AG04450 (cell line): ENCODE measurements at regions not wholly inside any gene's neighbourhood (a gene's known extent, or its start where the extent isn't known, plus 50 kb on each side); places are given as distances from the start of the nearest gene placed in this dataset.
"Not testable (repeated sequence)": the region's sequence is repeated elsewhere in the genome, so short reads cannot be mapped to it uniquely, and the experiment has no call there.

Experiments used
- CTCF ChIA-PET: fragments of 300-600, 350-600 bp; formaldehyde crosslinking; extraction: SDS; loops from one replicate; lab custom pipeline; 2022; ENCODE audit warnings: antibody characterized with exemption, inconsistent platforms; lab: Charles Lee
- POLR2A ChIA-PET: fragments of 350-600 bp; formaldehyde crosslinking; extraction: SDS; loops from one replicate; lab custom pipeline; 2021; ENCODE audit warnings: antibody characterized with exemption, inconsistent platforms; lab: Yijun Ruan, JAX
- DNase-seq: peaks from one replicate; pipeline ENCODE4 v3.0.0-alpha.2; 2011; ENCODE audit warnings: low read depth, low spot score
- H3K27ac ChIP-seq: one replicate; pipeline ENCODE4 v1.5.1; 2012; ENCODE audit warnings: low read depth, low read length, control low read depth
- H3K27me3 ChIP-seq: one replicate; pipeline ENCODE4 v1.6.0; 2012; ENCODE audit warnings: low read length; ENCODE audit not compliant: control insufficient read depth, insufficient read depth
- H3K4me3 ChIP-seq: 2 replicates; pipeline ENCODE4 v1.5.1; 2011; ENCODE audit warnings: mild to moderate bottlenecking, low read depth, low read length, control low read depth
- H3K9me3 ChIP-seq: 2 replicates; pipeline ENCODE4 v1.5.1; 2012; ENCODE audit warnings: low read length; ENCODE audit not compliant: control insufficient read depth, insufficient read depth
- CTCF ChIP-seq: IDR thresholded peaks from 2 replicates; pipeline ENCODE4 v1.5.1; 2011; ENCODE audit warnings: low read depth, low read length, control low read depth, inconsistent platforms

GRCh38 chr19:57033576-57033975, 86.2 kb upstream of the USP29 start:
- POLR2A ChIA-PET: no interaction called here
- TF ChIP-seq CTCF: no peak
- CTCF ChIA-PET: no interaction called here

GRCh38 chr19:57034544-57034943, 85.2 kb upstream of the USP29 start:
- H3K27me3 ChIP-seq: no peaks in the 10 kb centered on the region
- no peak overlapping the region for H3K4me3 ChIP-seq
- no peak overlapping the region for H3K27ac ChIP-seq
- TF ChIP-seq CTCF: no peak
- CTCF ChIA-PET: no interaction called here
- peaks cover 48% of the 10 kb centered on the region for H3K9me3 ChIP-seq
- DNase-seq: no peak
- POLR2A ChIA-PET: no interaction called here

More at GRCh38 chr19:57033576-57033975, 86.2 kb upstream of the USP29 start:
- H3K27me3 ChIP-seq: no peaks in the 10 kb centered on the region
- no peak overlapping the region for H3K4me3 ChIP-seq
- peaks cover 50% of the 10 kb centered on the region for H3K9me3 ChIP-seq
- no peak overlapping the region for H3K27ac ChIP-seq
- DNase-seq: no peak

- CTCF ChIA-PET, POLR2A ChIA-PET, H3K4me3 ChIP-seq, DNase-seq, H3K27me3 ChIP-seq, H3K27ac ChIP-seq: not testable (repeated sequence)
- H3K9me3 ChIP-seq: peaks cover 43% of the 10 kb centered on the region
These were observed 84.0 kb upstream of the USP29 start for GRCh38 chr19:57035740-57036139.

GRCh38 chr19:57037556-57037955, 82.2 kb upstream of the USP29 start:
- no peak for DNase-seq
- CTCF ChIA-PET: no interaction called here
- POLR2A ChIA-PET: no interaction called here
- H3K27ac ChIP-seq: no peak overlapping the region
- TF ChIP-seq CTCF: no peak
- no peak overlapping the region for H3K4me3 ChIP-seq
- no peaks in the 10 kb centered on the region for H3K27me3 ChIP-seq
- peaks cover 36% of the 10 kb centered on the region for H3K9me3 ChIP-seq

GRCh38 chr19:57047743-57048142, 72.0 kb upstream of the USP29 start:
- H3K27ac ChIP-seq: no peak overlapping the region
- ChIA-PET CTCF (no interaction called here), POLR2A (no interaction called here)
- no peak overlapping the region for H3K4me3 ChIP-seq
- no peak for TF ChIP-seq CTCF
- H3K9me3 ChIP-seq: peaks cover 47% of the 10 kb centered on the region
- no peak for DNase-seq
- no peaks in the 10 kb centered on the region for H3K27me3 ChIP-seq

GRCh38 chr19:57050863-57051262, 68.9 kb upstream of the USP29 start:
- Histone ChIP-seq H3K4me3 (no peak overlapping the region), H3K9me3 (peaks cover 45% of the 10 kb centered on the region), H3K27me3 (no peaks in the 10 kb centered on the region), H3K27ac (no peak overlapping the region)
- CTCF ChIA-PET: no interaction called here
- POLR2A ChIA-PET: interaction anchor here (0.5 kb wide), 1 partner anchor 259 kb away, joined by 4 read pairs; no protein-coding TSS in a partner anchor
- no peak for DNase-seq
- no peak for TF ChIP-seq CTCF
